GM10266 (cell line): ENCODE measurements at regions not wholly inside any gene's neighbourhood (a gene's known extent, or its start where the extent isn't known, plus 50 kb on each side); places are given as distances from the start of the nearest gene placed in this dataset.
A peak's percentile ranks its signal among the peaks of the same experiment; 100 is the strongest.
"Not testable (repeated sequence)": the region's sequence is repeated elsewhere in the genome, so short reads cannot be mapped to it uniquely, and the experiment has no call there.

Experiments used
- DNase-seq: peaks from one replicate; pipeline ENCODE4 v3.0.0; 2012; ENCODE audit errors: extremely low spot score
- CTCF ChIP-seq: IDR thresholded peaks from 2 replicates; pipeline ENCODE4 v1.5.1; 2012; ENCODE audit warnings: mild to moderate bottlenecking, low read depth; ENCODE audit not compliant: control insufficient read depth, insufficient read depth; ENCODE audit errors: missing control alignments

GRCh38 chr5:39619168-39619818, 194.5 kb upstream of the DAB2 start:
- no peak for TF ChIP-seq CTCF
- DNase-seq: no peak

DNA sequence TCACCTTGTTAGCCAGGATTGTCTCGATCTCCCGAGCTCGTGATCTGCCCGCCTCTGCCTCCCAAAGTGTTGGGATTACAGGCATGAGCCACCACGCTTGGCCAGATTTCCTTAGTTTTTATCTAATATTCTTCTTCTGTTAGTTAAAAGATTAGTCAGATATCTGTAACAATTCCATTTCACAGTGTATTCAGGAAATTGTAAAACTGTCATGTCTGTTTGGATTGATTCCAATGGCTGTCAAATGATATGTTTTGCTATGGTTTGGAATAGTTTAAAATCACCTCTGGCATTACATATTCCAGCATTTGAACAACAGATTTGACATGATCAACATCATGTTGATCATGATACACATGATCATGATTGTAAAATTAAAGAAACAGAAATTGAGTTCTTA, 193.6 kb upstream of the DAB2 start:
- DNase-seq: no peak
- TF ChIP-seq CTCF: no peak

- DNase-seq: no peak
- TF ChIP-seq CTCF: no peak
These were observed 191.4 kb upstream of the DAB2 start for GRCh38 chr5:39616131-39616530.

DNA sequence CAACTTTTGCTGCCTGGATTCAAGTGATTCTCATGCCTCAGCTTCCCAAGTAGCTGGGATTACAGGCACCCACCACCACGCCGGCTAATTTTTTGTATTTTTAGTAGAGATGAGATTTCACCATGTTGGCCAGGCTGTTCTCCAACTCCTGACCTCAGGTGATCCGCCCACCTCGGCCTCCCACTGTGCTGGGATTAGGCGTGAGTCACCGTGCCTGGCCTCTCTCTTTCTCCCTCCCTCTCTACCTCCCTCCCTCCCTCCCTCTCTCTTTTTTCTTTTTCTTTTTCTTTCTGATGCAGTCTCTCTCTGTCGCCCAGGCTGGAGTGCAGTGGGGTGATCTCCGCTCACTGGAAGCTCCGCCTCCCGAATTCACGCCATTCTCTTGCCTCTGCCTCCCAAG, 186.3 kb upstream of the DAB2 start:
- DNase-seq: not testable (repeated sequence)

DNA sequence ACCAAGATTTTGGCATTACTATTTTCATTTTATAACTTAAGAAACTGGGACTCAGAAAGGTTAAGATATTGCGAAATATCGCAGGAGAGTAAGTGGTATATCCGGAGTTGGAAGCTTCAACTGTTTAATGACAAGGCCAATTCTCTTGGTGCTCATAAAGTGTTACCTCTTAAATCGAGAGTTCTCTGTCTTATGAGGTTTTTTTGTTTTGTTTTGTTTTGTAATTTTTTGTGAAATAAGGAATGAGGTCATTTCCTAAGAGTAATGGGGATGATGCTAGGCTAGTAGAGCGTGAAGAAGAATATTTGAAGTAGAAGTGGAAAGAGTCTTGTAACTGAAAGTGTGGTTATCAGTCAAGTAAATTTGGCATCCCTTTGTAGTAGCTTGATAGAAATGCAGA, 183.2 kb upstream of the DAB2 start:
- peak; percentile 31 for DNase-seq

GRCh38 chr5:39606591-39606990, 181.8 kb upstream of the DAB2 start:
- TF ChIP-seq CTCF: no peak
- no peak for DNase-seq

More for the DNA sequence above, 183.2 kb upstream of the DAB2 start:
- no peak for TF ChIP-seq CTCF

- no peak for DNase-seq
- no peak for TF ChIP-seq CTCF
These were observed 181.1 kb upstream of the DAB2 start for GRCh38 chr5:39605588-39606575.

- no peak for TF ChIP-seq CTCF
- no peak for DNase-seq
These were observed 180.4 kb upstream of the DAB2 start for GRCh38 chr5:39605145-39605544.
